GM18505 (cell line): ENCODE measurements at regions not wholly inside any gene's neighbourhood (a gene's known extent, or its start where the extent isn't known, plus 50 kb on each side); places are given as distances from the start of the nearest gene placed in this dataset.

Experiments
- ATAC-seq: cut with Tn5 transposase; IDR thresholded peaks from one replicate; pipeline ENCODE4 v1.9.1; 2021; ENCODE audit not compliant: unreplicated experiment
- POLR2A ChIP-seq: IDR thresholded peaks from 4 replicates; pipeline ENCODE4 v1.6.1; 2011; ENCODE audit warnings: borderline replicate concordance; ENCODE audit not compliant: insufficient read depth, insufficient read length; ENCODE audit errors: extremely low read depth

DNA sequence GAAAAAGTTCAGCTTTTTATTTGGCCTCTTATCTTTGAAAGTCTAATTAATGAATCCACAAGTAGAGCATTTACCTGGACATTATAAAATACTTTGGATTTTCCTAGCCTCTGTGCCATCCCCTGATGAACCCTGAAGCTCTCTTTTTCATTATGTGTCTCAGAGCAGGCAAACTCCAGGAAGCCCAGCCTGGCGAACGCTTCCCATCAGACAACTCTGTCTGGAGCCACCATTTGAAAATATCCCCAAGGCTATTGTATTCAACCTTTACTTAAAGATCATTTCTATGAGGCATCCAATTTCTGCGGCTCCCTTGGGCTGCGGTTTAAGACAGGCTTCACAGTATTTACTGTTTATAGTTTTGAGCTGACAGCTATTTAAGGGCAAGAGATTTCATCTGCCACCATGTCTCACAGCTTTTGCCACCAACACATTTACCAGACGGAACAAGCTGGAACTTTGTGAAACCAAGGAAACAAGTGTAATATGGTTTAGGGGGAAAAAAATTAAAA, 257.2 kb upstream of the GLI3 start:
- no peak for ATAC-seq
- TF ChIP-seq POLR2A = no peak

DNA sequence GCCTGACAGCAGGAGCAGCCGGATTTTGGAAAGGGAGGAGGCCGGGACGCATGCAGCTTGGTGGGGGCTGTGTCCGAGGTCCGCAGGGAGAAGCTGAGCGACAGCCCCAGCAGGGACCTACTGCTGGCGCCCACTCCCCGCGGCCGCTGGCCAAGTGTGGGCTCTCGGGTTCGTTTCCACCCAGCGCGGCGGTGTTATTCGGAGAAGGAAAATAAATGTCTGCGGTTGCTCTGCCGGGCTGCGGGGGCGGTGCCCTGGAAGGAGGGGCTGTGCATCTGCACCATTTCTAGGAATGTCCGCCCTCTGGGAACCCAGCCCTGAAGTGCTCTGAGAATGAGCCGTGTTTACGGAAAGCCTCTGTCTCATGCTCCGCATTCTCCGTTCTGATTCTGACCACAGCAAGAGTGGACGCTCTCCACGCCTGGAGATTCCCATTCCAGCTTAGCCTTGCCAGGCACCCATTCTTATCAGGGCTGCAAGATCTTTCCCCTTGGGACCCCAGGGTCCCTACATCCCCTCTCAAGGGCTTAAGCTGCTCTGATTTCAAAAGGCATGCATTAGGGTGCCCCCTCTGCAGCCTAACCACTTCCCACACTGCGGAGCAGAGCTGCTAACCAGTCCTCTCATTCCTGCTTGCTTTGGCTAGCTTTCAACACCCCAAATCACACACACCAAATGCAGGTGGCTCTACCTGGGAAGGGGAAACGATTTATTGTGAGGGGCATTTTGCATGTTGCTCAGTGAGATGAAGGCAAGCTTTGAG, 256.6 kb upstream of the GLI3 start:
- TF ChIP-seq POLR2A = no peak
- no peak for ATAC-seq

DNA sequence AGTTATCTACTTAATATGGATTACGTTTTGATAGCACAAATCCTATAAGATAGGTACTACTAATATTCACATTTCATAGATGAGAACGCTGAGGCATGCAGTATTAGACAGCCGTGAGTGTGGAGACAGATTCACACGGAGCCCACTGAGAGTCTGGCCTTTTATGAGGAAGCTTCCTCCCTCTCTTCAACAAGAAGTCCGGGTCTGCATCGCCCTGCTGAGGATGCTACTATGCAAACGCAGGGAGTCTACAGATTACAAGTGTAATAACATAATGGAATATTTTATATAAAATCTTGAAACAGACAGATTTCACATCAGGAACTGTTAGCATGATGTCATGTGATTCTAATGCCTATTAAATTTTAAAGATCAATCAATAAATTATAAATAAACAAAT, 255.9 kb upstream of the GLI3 start:
- ATAC-seq = no peak

DNA sequence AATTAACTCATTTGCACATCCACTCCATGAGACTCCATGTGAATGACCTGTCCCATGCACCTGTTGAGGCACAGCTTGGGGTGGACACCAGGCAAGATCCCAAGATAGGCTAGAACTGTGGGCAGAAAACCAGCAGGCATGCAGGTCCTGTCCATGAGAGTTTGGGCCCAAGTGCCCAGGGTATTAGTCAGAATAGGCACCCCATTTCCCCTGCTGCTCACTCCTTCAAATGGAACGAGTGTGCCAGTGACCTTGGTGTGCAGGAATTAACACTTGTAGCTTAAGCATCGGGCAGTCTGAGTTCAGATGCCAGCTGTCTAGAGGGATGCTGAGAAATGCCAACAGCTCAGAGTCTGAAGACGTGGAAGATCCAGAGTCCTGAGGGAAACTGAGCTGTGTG, 254.1 kb upstream of the GLI3 start:
- no peak for TF ChIP-seq POLR2A
- ATAC-seq = no peak

More for the DNA sequence above, 255.9 kb upstream of the GLI3 start:
- no peak for TF ChIP-seq POLR2A

DNA sequence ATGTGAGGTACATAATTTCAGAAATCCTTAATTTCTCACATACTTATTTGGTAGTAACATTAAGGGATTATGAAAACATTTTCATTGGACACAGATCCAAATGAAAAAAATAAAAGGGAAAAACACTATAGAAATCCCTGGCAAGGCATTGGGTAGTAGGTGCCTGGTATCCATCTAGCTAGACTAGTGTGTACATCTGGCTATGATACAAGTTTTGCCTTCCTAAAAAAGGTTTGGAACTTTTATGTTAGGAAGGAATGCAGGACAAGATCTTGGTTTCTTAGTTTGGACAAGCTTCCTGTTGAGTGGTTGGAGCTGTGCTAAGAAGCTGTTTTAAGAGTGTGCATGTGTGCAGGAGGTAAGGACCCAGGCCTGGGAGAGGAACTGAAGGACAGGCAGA, 252.3 kb upstream of the GLI3 start:
- ATAC-seq = no peak
- no peak for TF ChIP-seq POLR2A

DNA sequence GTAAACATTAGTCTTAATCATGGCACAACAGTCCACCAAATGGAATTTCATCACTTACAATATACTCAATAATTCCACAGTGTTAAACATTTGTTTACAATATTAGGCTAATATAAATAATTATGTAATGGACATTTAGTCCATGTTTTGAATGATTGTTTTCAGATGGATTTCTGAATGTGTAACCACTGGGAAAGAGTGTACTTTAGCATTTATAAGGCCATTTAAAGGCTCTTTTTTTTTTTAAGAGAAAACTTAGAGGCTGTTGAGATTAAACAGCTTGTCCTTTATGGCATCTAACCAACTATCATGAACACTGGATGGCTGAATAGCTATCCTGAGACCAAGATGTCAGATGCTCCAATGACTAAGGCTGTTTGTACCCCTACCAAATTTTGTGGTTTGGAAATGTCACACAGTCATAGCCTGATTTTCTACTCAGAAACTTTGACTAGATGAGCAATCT, 248.3 kb upstream of the GLI3 start:
- TF ChIP-seq POLR2A = no peak
- ATAC-seq = no peak

DNA sequence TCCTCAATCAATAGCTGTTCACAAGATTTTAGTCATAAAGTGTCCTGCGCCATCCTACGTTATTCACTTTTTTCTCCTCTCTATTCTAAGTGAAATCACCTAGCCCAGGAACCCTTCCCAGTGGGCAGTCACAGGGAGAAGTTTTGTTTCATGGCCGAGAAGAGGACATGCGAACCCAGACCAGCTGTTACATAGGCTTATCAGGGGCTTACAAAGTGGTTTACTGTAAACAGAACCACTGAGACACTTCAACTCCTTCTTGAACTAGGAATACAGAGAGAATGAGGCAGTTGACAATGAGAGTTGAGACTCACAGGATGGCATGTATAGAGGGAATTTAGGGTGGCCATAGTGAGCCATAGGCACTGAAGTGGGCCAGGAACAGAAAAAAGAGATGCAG, 246.9 kb upstream of the GLI3 start:
- TF ChIP-seq POLR2A = no peak
- no peak for ATAC-seq

DNA sequence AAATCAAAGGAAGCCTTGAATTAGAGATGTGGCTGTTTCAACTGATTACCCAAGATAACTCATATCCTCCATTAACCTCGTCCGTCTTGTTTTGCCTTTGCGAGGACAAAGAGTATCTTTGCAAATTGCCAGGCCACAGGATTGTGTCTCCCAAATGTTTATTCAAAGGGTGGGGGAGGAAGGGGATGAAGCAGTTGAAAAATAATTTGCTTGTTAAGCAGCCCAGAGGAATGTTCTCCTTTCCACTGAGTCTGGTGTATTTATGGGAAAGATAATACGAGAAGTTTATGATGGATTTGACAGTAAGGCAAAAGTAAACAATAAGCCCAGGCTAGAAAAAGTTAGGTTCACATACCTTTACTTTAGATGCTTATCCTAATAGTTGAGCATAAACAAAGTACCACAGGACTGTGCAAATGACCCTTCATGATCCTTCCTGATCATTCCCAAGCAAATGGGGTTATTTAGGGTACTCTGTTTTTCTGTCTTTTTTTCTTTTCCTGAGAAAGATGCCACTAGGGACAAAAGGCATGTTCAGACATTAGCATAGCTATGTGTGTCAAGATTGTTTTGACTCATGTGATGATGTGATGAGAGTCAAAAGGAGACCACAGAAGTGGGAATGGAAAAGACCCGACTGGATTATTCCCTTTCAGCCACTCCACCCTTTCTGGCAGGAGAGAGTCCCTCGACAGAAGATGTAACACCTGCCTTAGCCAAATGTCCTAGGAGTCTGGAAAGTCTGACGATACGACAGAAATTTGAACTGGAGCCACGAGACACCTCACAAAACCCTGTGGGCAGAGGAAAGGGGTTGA, 243.0 kb upstream of the GLI3 start:
- no peak for ATAC-seq
- no peak for TF ChIP-seq POLR2A

DNA sequence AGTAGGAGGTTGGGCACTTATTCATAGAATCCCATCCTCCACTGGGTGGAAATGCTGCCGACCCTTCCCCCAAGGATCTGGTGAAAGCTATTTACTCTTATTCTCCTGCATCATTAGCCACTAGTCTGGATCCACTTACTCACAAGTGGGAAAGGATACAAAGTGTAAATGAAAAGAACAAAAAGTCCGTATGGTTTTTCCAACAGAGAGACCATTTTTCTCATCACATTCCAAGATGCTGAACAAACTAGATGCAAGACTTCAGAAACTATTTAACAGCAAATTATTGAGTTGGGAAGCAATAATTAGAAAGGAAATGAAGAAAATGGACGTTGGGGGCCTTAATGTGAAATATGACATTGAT, 242.4 kb upstream of the GLI3 start:
- TF ChIP-seq POLR2A = no peak
- no peak for ATAC-seq

DNA sequence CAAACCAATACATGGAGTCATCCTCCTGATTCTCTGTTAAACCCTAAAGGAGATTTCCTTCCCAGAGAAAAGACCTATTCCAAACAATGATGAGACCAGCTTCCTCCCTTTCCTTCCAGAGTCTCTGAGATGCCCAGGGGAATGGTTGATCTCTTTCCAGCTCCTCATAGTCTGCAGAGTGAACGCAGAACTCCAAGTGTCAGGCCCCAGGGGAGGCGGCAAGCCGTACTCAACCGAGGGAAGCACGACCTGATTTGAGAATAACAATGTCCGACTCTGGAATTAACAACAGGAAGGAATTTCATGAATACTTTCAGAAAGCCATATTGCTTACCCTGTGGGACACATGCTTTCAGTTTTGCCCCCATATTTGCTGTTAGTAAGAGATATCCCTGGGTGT, 241.7 kb upstream of the GLI3 start:
- no peak for TF ChIP-seq POLR2A
- no peak for ATAC-seq

DNA sequence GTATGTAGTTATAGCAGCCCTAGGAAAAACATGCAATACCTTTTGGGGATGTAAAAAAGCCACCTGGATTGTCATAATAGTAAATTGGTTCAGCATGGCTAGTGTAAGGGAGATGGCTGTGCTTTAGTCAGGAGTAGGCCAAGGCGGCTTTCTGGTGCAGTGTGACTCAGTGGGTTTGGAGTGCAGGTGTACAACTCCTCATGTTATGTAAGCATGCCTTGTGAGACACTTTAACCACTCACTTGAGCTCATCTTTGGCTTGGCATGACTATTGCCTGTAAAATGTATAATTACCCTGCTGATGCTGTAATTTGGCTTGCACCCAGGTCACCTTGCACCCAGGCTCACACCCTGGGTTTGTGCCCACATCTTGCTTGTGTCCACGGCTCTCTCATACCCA, 239.2 kb upstream of the GLI3 start:
- no peak for TF ChIP-seq POLR2A
- ATAC-seq = no peak

DNA sequence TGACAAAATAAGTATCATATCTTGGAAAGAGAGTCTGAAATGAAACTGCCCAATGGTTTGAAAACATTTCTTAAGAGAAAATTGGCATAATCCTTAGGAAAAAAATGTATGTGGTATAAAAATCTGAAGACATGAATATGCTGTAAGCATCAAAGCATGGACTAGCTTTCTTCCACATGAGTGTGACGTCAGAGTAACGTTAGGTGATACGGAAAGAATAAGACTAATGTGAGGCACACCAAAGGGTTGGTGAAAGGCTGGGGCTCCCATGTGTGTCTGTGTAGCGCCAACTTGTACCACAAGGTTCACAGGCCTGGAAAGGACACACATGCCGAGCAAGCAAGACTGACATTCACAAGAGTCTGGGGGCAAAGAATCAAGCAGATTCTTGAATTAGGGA, 238.1 kb upstream of the GLI3 start:
- ATAC-seq = no peak
- no peak for TF ChIP-seq POLR2A

DNA sequence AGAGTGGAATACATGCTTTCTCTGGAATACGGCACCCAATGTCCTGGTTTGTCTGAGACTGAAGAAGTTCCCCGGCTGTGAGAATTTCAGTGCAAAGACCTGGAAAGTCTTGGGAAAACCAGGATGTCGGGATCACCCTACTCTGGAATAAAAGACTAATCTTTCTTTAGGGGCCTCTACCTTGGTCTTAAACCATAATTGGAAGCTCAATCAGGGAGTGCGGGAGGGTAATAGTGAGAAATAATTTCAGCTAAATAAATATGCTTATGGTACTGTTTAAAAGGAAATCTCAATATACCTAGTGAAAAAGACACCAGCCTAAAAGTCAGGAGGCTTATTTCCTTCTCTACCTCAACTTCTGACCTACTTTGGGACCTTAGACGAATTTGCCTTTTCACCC, 236.1 kb upstream of the GLI3 start:
- no peak for TF ChIP-seq POLR2A
- no peak for ATAC-seq
